PC-9 (cell line): ENCODE measurements at regions not wholly inside any gene's neighbourhood (a gene's known extent, or its start where the extent isn't known, plus 50 kb on each side); places are given as distances from the start of the nearest gene placed in this dataset.

Source experiments
- CTCF ChIP-seq: fragments of 200-600 bp; sonication (generic); conservative IDR thresholded peaks from 2 replicates; pipeline ENCODE4 v1.6.1; 2017; ENCODE audit warnings: mixed run types, antibody characterized with exemption, mild to moderate bottlenecking, moderate library complexity
- EZH2 ChIP-seq: fragments of 200-600 bp; sonication (generic); IDR thresholded peaks from 2 replicates; pipeline ENCODE4 v1.8.0; 2017; ENCODE audit warnings: antibody characterized with exemption, low read depth

- TF ChIP-seq CTCF (no peak), EZH2 (no peak)
These were observed 120.5 kb upstream of the IRX4 start for GRCh38 chr5:2003206-2003605.
